AG09319 (cell line): ENCODE measurements at regions not wholly inside any gene's neighbourhood (a gene's known extent, or its start where the extent isn't known, plus 50 kb on each side); places are given as distances from the start of the nearest gene placed in this dataset.

Experiments used
- DNase-seq: peaks from one replicate; pipeline ENCODE4 v3.0.0-alpha.2; 2010; ENCODE audit warnings: low read depth; ENCODE audit errors: extremely low read depth
- CTCF ChIP-seq: IDR thresholded peaks from 2 replicates; pipeline ENCODE4 v1.5.1; 2011; ENCODE audit warnings: low read depth, mild to moderate bottlenecking, inconsistent platforms, low read length, moderate library complexity

- no peak for DNase-seq
- TF ChIP-seq CTCF, result no peak
Observed at GRCh38 chr9:17967731-17968130, 388.9 kb downstream of the SH3GL2 start.

- DNase-seq, result no peak
- TF ChIP-seq CTCF, result no peak
Observed at GRCh38 chr9:17969232-17969631, 390.4 kb downstream of the SH3GL2 start.

GRCh38 chr9:17970277-17970676 lies 391.4 kb downstream of the SH3GL2 start:
- no peak for TF ChIP-seq CTCF
- no peak for DNase-seq

- no peak for TF ChIP-seq CTCF
- DNase-seq, result no peak
Observed at GRCh38 chr9:17978773-17979172, 399.9 kb downstream of the SH3GL2 start.

- no peak for TF ChIP-seq CTCF
- no peak for DNase-seq
Observed at GRCh38 chr9:17986595-17986994, 407.7 kb downstream of the SH3GL2 start.

GRCh38 chr9:17987189-17987588 lies 408.3 kb downstream of the SH3GL2 start:
- no peak for TF ChIP-seq CTCF
- DNase-seq, result no peak

- TF ChIP-seq CTCF, result no peak
- no peak for DNase-seq
Observed at GRCh38 chr9:17988489-17988888, 409.6 kb downstream of the SH3GL2 start.
